SK-N-SH (cell line): ENCODE measurements at regions not wholly inside any gene's neighbourhood (a gene's known extent, or its start where the extent isn't known, plus 50 kb on each side); places are given as distances from the start of the nearest gene placed in this dataset.

Source experiments
- CTCF ChIA-PET: fragments of 300-600, 350-600 bp; formaldehyde crosslinking; extraction: SDS; loops from one replicate; lab custom pipeline; 2021; lab: Yijun Ruan, JAX
- POLR2A ChIA-PET: fragments of 350-600 bp; sonication (Branson Sonifier 250); formaldehyde crosslinking; extraction: SDS; loops from one replicate; lab custom pipeline; 2020; ENCODE audit warnings: antibody characterized with exemption, inconsistent platforms; lab: Yijun Ruan, JAX
- DNase-seq: peaks from one replicate; pipeline ENCODE4 v3.0.0; 2012
- H2AFZ ChIP-seq: fragments of 200-600 bp; sonication (generic); 2 replicates; pipeline ENCODE4 v1.8.1; 2016; ENCODE audit warnings: antibody characterized with exemption, mild to moderate bottlenecking, low read depth
- H3F3A ChIP-seq: fragments of 200-600 bp; sonication (generic); replicated peaks from 2 replicates; pipeline ENCODE3; 2016; ENCODE audit warnings: antibody characterized with exemption, mild to moderate bottlenecking; ENCODE audit not compliant: insufficient read depth
- H3K27ac ChIP-seq, 2 experiments: fragments of 200-500 bp in 1 of 2; fragments of 200-600 bp in 1 of 2; sonication (Bioruptor generic) in 1 of 2; sonication (generic), shearing (Covaris generic) in 1 of 2; 2 replicates each; pipeline versions ENCODE4 v1.5.1 to v1.6.1; 2014 to 2016; ENCODE audit warnings: low read depth in 2 of 2, inconsistent platforms in 1 of 2, low read length in 1 of 2, mild to moderate bottlenecking in 1 of 2, mixed read lengths in 1 of 2
- H3K27me3 ChIP-seq: fragments of 200-600 bp; sonication (generic), shearing (Covaris generic); 2 replicates; pipeline ENCODE4 v1.6.1; 2016; ENCODE audit warnings: mixed run types; ENCODE audit not compliant: insufficient read depth
- H3K36me3 ChIP-seq, 2 experiments: fragments of 200-500 bp in 1 of 2; fragments of 200-600 bp in 1 of 2; sonication (Bioruptor generic) in 1 of 2; sonication (generic) in 1 of 2; replicated peaks in 1 of 2; 2 replicates each; pipeline versions ENCODE3 to v1.5.1; 2014 to 2016; ENCODE audit warnings: low read length in 1 of 2, mild to moderate bottlenecking in 1 of 2; ENCODE audit not compliant: insufficient read depth in 2 of 2, control insufficient read depth in 1 of 2
- H3K4me1 ChIP-seq, 2 experiments: fragments of 200-500 bp in 1 of 2; fragments of 200-600 bp in 1 of 2; sonication (Bioruptor generic) in 1 of 2; sonication (generic), shearing (Covaris generic) in 1 of 2; 2 replicates each; pipeline versions ENCODE4 v1.5.1 to v1.6.1; 2014 to 2016; ENCODE audit warnings: low read depth in 1 of 2, low read length in 1 of 2, mixed run types in 1 of 2; ENCODE audit not compliant: insufficient read depth in 2 of 2, control insufficient read depth in 1 of 2
- H3K4me2 ChIP-seq: fragments of 200-600 bp; sonication (generic), shearing (Covaris generic); 2 replicates; pipeline ENCODE4 v1.6.1; 2017; ENCODE audit warnings: mixed run types
- H3K4me3 ChIP-seq, 2 experiments: fragments of 200-500 bp in 1 of 2; fragments of 200-600 bp in 1 of 2; sonication (Bioruptor generic) in 1 of 2; sonication (generic), shearing (Covaris generic) in 1 of 2; 2 replicates each; pipeline versions ENCODE4 v1.5.1 to v1.8.1; 2014 to 2016; ENCODE audit warnings: low read depth in 2 of 2, inconsistent platforms in 1 of 2, low read length in 1 of 2, mild to moderate bottlenecking in 1 of 2, mixed read lengths in 1 of 2, moderate library complexity in 1 of 2
- H3K79me2 ChIP-seq: fragments of 200-600 bp; sonication (generic); 2 replicates; pipeline ENCODE4 v1.8.1; 2017; ENCODE audit warnings: mild to moderate bottlenecking; ENCODE audit not compliant: insufficient read depth
- H3K9ac ChIP-seq: fragments of 200-600 bp; sonication (generic); 2 replicates; pipeline ENCODE4 v1.6.1; 2017; ENCODE audit warnings: mixed run types
- H3K9me2 ChIP-seq: fragments of 200-600 bp; sonication (generic); 2 replicates; pipeline ENCODE4 v1.6.1; 2017; ENCODE audit warnings: mixed run types
- H3K9me3 ChIP-seq: fragments of 200-600 bp; sonication (generic); 2 replicates; pipeline ENCODE4 v1.6.1; 2017; ENCODE audit warnings: mixed run types, mild to moderate bottlenecking, moderate library complexity
- H4K20me1 ChIP-seq: fragments of 200-600 bp; sonication (generic); 2 replicates; pipeline ENCODE4 v1.6.1; 2017; ENCODE audit warnings: mild to moderate bottlenecking, mixed run types; ENCODE audit not compliant: insufficient read depth
- ELF1 ChIP-seq: IDR thresholded peaks from 2 replicates; pipeline ENCODE4 v1.4.0; 2012
- EP300 ChIP-seq, 2 experiments: IDR thresholded peaks; 2 replicates each; pipeline versions ENCODE4 v1.4.0 to v1.6.1; 2012; ENCODE audit warnings: borderline replicate concordance in 1 of 2, low read depth in 1 of 2, low read length in 1 of 2
- FOXJ3 ChIP-seq: sonication (generic); formaldehyde crosslinking; IDR thresholded peaks from 2 replicates; pipeline ENCODE4 v1.5.1; 2020; ENCODE audit warnings: mild to moderate bottlenecking, missing genetic modification reagents
- FOXM1 ChIP-seq: IDR thresholded peaks from 2 replicates; pipeline ENCODE4 v1.4.0; 2012; ENCODE audit warnings: low read depth, mild to moderate bottlenecking
- GABPA ChIP-seq: IDR thresholded peaks from 2 replicates; pipeline ENCODE4 v1.4.0; 2012; ENCODE audit warnings: low read depth, mild to moderate bottlenecking
- GATA2 ChIP-seq: sonication (generic); formaldehyde crosslinking; IDR thresholded peaks from 2 replicates; pipeline ENCODE4 v1.5.0; 2020; ENCODE audit warnings: mild to moderate bottlenecking, missing genetic modification reagents
- IRF3 ChIP-seq: fragments of 150-350 bp; IDR thresholded peaks from 2 replicates; pipeline ENCODE4 v1.6.1; 2016; ENCODE audit warnings: mild to moderate bottlenecking, low read depth, low read length
- JUND ChIP-seq: IDR thresholded peaks from 2 replicates; pipeline ENCODE4 v1.4.0; 2012
- MEF2A ChIP-seq: IDR thresholded peaks from 2 replicates; pipeline ENCODE4 v1.4.0; 2012; ENCODE audit warnings: low read depth, borderline replicate concordance
- NFIC ChIP-seq: IDR thresholded peaks from 2 replicates; pipeline ENCODE4 v1.4.0; 2012; ENCODE audit warnings: borderline replicate concordance
- PBX3 ChIP-seq: IDR thresholded peaks from 2 replicates; pipeline ENCODE4; 2012
- POLR2AphosphoS5 ChIP-seq: IDR thresholded peaks from 2 replicates; pipeline ENCODE4 v1.6.1; 2012; ENCODE audit warnings: low read depth, low read length
- RAD21 ChIP-seq: IDR thresholded peaks from 2 replicates; pipeline ENCODE4 v1.6.1; 2012; ENCODE audit warnings: mild to moderate bottlenecking, low read length
- RFX5 ChIP-seq: IDR thresholded peaks from 2 replicates; pipeline ENCODE4 v1.6.1; 2012; ENCODE audit warnings: mild to moderate bottlenecking, improper control_type of control experiment, low read length
- RXRA ChIP-seq: IDR thresholded peaks from 2 replicates; pipeline ENCODE4 v1.4.0; 2012; ENCODE audit warnings: low read depth, mild to moderate bottlenecking, borderline replicate concordance
- SIN3A ChIP-seq: IDR thresholded peaks from 2 replicates; pipeline ENCODE4 v1.6.1; 2012; ENCODE audit warnings: low read depth, mild to moderate bottlenecking, low read length, moderate library complexity, borderline replicate concordance
- SMC3 ChIP-seq: IDR thresholded peaks from 2 replicates; pipeline ENCODE4 v1.6.1; 2012; ENCODE audit warnings: low read depth, low read length, improper control_type of control experiment
- TCF12 ChIP-seq: IDR thresholded peaks from 2 replicates; pipeline ENCODE4 v1.4.0; 2012
- TEAD4 ChIP-seq: IDR thresholded peaks from 2 replicates; pipeline ENCODE4 v1.4.0; 2012; ENCODE audit warnings: mild to moderate bottlenecking, borderline replicate concordance; ENCODE audit not compliant: insufficient read depth
- USF1 ChIP-seq: IDR thresholded peaks from 2 replicates; pipeline ENCODE4 v1.4.0; 2012; ENCODE audit warnings: low read depth, borderline replicate concordance
- USF2 ChIP-seq: fragments of 150-350 bp; IDR thresholded peaks from 2 replicates; pipeline ENCODE4 v1.6.1; 2017; ENCODE audit warnings: antibody characterized with exemption, low read length, low read depth, borderline replicate concordance
- YY1 ChIP-seq: IDR thresholded peaks from 2 replicates; pipeline ENCODE4 v1.4.0; 2012; ENCODE audit warnings: low read depth, mild to moderate bottlenecking
- WGBS: methylation state at CpG from one replicate; pipeline ENCODE4 v1.1.6; 2017; ENCODE audit warnings: low lambda C conversion rate; 5-methylcytosine and 5-hydroxymethylcytosine counted together

- H3K27ac ChIP-seq: no peak overlapping the region
- ChIA-PET CTCF (no interaction called here), POLR2A (no interaction called here)
Observed at GRCh38 chr20:55730321-55730720, 275.0 kb downstream of the CBLN4 start.

GRCh38 chr20:55714736-55715135 lies 290.6 kb downstream of the CBLN4 start:
- WGBS: 9% methylated on average over 6 of the region's 6 CpGs

More at GRCh38 chr20:55730321-55730720, 275.0 kb downstream of the CBLN4 start:
- Histone ChIP-seq H3K79me2 (no peaks in the 10 kb centered on the region), H3K9ac (no peak overlapping the region), H3K4me3 (no peak overlapping the region), H3K4me1 (no peaks in the 10 kb centered on the region), H3K27me3 (no peaks in the 10 kb centered on the region), H2AFZ (no peak overlapping the region), H3K4me2 (no peak overlapping the region), H3K9me2 (no peaks in the 10 kb centered on the region), H3K9me3 (no peaks in the 10 kb centered on the region), H3K36me3 (no peaks in the 10 kb centered on the region), H3F3A (no peaks in the 10 kb centered on the region), H4K20me1 (no peaks in the 10 kb centered on the region)
- no peak for DNase-seq
- no peak for TF ChIP-seq JUND
- TF ChIP-seq USF1: no peak
- no peak for TF ChIP-seq GABPA
- no peak for TF ChIP-seq RAD21
- TF ChIP-seq ELF1: no peak
- no peak for TF ChIP-seq RFX5
- TF ChIP-seq POLR2AphosphoS5: no peak
- 25% methylated on average over 4 of the region's 4 CpGs for WGBS

More at GRCh38 chr20:55714736-55715135, 290.6 kb downstream of the CBLN4 start:
- ChIA-PET CTCF (no interaction called here), POLR2A (no interaction called here)
- Histone ChIP-seq H3K9me3 (no peaks in the 10 kb centered on the region), H3K79me2 (no peaks in the 10 kb centered on the region), H3K4me2 (no peak overlapping the region), H3K4me1 (no peaks in the 10 kb centered on the region), H4K20me1 (no peaks in the 10 kb centered on the region), H3K9me2 (no peaks in the 10 kb centered on the region), H3K4me3 (no peak overlapping the region), H3K36me3 (no peaks in the 10 kb centered on the region), H3K27me3 (no peaks in the 10 kb centered on the region), H2AFZ (no peak overlapping the region), H3K9ac (no peak overlapping the region), H3F3A (no peaks in the 10 kb centered on the region), H3K27ac (no peak overlapping the region)
- no peak for TF ChIP-seq MEF2A
- no peak for TF ChIP-seq SMC3
- no peak for TF ChIP-seq EP300 (IDR thresholded peaks at IDR 0.05; ENCODE audit: borderline replicate concordance in 1 of 2, low read depth in 1 of 2, low read length in 1 of 2)
- no peak for TF ChIP-seq RXRA
- TF ChIP-seq TCF12: no peak
- no peak for TF ChIP-seq GATA2 (CRISPR knock-in tag)
- TF ChIP-seq IRF3: no peak
- no peak for TF ChIP-seq YY1
- TF ChIP-seq TEAD4: no peak
- TF ChIP-seq PBX3: no peak
- no peak for TF ChIP-seq FOXM1
- no peak for TF ChIP-seq SIN3A
- no peak for TF ChIP-seq USF2
- TF ChIP-seq FOXJ3 (CRISPR knock-in tag): no peak
- no peak for TF ChIP-seq NFIC
- DNase-seq: no peak
